ENCODE measurements at regions not wholly inside any gene's neighbourhood (a gene's known extent, or its start where the extent isn't known, plus 50 kb on each side); places are given as distances from the start of the nearest gene placed in this dataset.

- TF ChIP-seq POLR2AphosphoS5 (IDR thresholded peaks at IDR 0.05) (no peak), CTCF (IDR thresholded peaks at IDR 0.05) (no peak), POLR2A (IDR thresholded peaks at IDR 0.05; ENCODE audit: low read depth) (no peak), EP300 (IDR thresholded peaks at IDR 0.05) (no peak)
These were observed 320.8 kb upstream of the USP25 start for GRCh38 chr21:15409031-15409430.

Measured in esophagus muscularis mucosa (tissue), 4 donors.